ENCODE measurements at regions not wholly inside any gene's neighbourhood (a gene's known extent, or its start where the extent isn't known, plus 50 kb on each side); places are given as distances from the start of the nearest gene placed in this dataset.

DNA sequence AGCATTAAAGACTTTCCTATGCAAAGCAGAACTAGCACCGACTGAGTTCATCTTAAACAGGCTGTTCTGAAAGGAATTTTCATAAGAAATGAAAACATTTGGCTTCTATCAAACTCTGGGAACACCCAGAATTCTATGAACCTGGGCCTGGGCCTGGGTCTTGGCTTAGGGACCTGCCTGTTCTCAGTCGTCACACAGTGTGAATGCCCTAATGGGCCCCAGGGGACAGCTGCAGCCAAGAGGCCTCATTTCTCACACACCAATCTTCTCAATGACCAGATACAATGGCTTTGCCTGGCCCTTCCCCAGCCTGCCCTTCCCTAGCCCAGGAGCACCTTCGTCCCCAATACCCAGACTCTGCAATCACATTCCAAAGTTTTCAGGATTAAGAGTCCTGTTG lies 234.9 kb upstream of the ARHGAP20 start:
- no peak for DNase-seq (ENCODE audit: low spot score)
- Mint-ChIP-seq H3K36me3 (ENCODE audit: low read depth, unreplicated experiment) (no peaks in the 10 kb centered on the region), H3K9me3 (ENCODE audit: unreplicated experiment) (no peaks in the 10 kb centered on the region), H3K4me3 (ENCODE audit: unreplicated experiment) (no peak overlapping the region), H3K4me1 (ENCODE audit: unreplicated experiment) (no peaks in the 10 kb centered on the region), H3K27me3 (ENCODE audit: unreplicated experiment) (no peaks in the 10 kb centered on the region), H3K27ac (ENCODE audit: unreplicated experiment) (no peak overlapping the region)
- TF ChIP-seq, protein P1, sequence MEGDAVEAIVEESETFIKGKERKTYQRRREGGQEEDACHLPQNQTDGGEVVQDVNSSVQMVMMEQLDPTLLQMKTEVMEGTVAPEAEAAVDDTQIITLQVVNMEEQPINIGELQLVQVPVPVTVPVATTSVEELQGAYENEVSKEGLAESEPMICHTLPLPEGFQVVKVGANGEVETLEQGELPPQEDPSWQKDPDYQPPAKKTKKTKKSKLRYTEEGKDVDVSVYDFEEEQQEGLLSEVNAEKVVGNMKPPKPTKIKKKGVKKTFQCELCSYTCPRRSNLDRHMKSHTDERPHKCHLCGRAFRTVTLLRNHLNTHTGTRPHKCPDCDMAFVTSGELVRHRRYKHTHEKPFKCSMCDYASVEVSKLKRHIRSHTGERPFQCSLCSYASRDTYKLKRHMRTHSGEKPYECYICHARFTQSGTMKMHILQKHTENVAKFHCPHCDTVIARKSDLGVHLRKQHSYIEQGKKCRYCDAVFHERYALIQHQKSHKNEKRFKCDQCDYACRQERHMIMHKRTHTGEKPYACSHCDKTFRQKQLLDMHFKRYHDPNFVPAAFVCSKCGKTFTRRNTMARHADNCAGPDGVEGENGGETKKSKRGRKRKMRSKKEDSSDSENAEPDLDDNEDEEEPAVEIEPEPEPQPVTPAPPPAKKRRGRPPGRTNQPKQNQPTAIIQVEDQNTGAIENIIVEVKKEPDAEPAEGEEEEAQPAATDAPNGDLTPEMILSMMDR (IDR thresholded peaks at IDR 0.05; ENCODE audit: unreplicated experiment) = no peak

DNA sequence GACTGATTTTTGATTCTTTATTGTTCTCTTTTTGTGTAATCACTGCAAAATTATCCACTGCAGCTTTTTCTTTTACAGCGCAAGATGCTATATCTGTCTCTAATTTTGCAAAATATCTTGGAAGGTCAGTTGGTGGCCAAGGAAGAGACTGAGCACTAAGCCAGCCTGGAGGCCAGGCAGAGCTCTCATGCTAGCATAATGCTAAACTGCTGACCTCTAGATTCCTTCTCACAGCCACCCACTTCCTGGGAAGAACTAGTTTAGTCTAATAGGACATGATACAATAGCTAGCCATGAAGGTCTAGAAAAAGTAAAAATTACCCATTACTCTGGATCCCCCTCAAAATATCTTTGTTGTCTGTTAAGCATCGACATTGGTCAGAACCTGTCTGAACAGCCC lies 227.2 kb upstream of the ARHGAP20 start:
- peaks cover 5% of the 10 kb centered on the region for H3K9me3 Mint-ChIP-seq (ENCODE audit: unreplicated experiment)
- no peaks in the 10 kb centered on the region for H3K4me1 Mint-ChIP-seq (ENCODE audit: unreplicated experiment)
- no peak overlapping the region for H3K4me3 Mint-ChIP-seq (ENCODE audit: unreplicated experiment)
- H3K27ac Mint-ChIP-seq (ENCODE audit: unreplicated experiment) = no peak overlapping the region
- no peaks in the 10 kb centered on the region for H3K36me3 Mint-ChIP-seq (ENCODE audit: low read depth, unreplicated experiment)
- TF ChIP-seq, protein P1 (IDR thresholded peaks at IDR 0.05; ENCODE audit: unreplicated experiment) = no peak
- peaks cover 2% of the 10 kb centered on the region for H3K27me3 Mint-ChIP-seq (ENCODE audit: unreplicated experiment)
- no peak for DNase-seq (ENCODE audit: low spot score)

DNA sequence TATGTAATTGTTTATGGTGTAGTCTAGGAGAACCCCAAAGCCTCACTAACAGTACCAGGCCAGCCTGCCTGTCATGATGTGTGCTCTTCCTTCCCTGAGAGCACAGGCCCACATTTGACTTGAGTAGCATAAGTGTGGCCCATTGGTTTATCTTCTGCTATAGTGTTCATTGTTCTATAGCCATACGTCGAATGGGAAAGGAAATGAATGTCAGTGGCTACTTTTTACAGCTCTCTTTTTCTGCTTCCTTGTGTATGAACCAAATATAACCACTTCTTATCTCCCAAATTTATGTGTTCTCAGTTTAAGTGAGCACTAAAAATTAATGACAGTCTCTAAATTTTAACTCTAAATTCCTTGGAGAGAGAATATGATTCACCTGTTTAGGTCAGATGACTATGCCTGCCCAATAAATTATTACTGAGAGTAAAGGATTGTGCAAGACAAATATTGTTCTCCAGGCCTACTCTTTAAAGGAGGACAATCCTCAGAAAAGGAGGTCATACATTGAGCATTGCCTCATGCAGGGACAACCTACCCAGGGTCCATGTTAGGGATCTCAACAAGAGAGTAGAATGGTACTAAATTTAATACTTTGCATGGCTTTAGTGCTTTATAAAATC lies 222.9 kb upstream of the ARHGAP20 start:
- Mint-ChIP-seq H3K27me3 (ENCODE audit: unreplicated experiment) (peaks cover 3% of the 10 kb centered on the region), H3K36me3 (ENCODE audit: low read depth, unreplicated experiment) (no peaks in the 10 kb centered on the region), H3K9me3 (ENCODE audit: unreplicated experiment) (peaks cover 5% of the 10 kb centered on the region), H3K4me1 (ENCODE audit: unreplicated experiment) (no peaks in the 10 kb centered on the region), H3K4me3 (ENCODE audit: unreplicated experiment) (no peak overlapping the region), H3K27ac (ENCODE audit: unreplicated experiment) (no peak overlapping the region)
- no peak for DNase-seq (ENCODE audit: low spot score)
- TF ChIP-seq, protein P1 (IDR thresholded peaks at IDR 0.05; ENCODE audit: unreplicated experiment) = no peak

DNA sequence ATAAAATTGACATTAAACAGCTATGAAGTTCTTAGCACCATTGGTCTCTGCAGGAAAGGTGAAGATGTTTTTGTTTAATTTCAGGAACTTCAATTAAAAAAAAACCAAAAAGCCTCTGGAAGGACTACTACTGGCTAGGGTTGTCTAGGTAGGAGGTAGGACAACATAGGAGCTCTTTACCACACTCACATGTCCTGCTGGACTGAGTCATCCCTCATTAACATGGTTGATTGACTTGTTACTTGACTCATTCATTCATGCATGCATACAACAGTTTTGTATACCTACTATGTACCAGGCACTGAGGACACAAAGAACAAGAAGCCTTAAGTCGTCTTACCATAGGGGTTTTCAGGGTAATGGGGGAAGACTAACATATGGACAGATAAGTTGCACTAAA lies 216.9 kb upstream of the ARHGAP20 start:
- TF ChIP-seq, protein P1 (IDR thresholded peaks at IDR 0.05; ENCODE audit: unreplicated experiment) = no peak
- Mint-ChIP-seq H3K36me3 (ENCODE audit: low read depth, unreplicated experiment) (no peaks in the 10 kb centered on the region), H3K4me1 (ENCODE audit: unreplicated experiment) (no peaks in the 10 kb centered on the region), H3K27me3 (ENCODE audit: unreplicated experiment) (no peaks in the 10 kb centered on the region), H3K4me3 (ENCODE audit: unreplicated experiment) (no peak overlapping the region), H3K9me3 (ENCODE audit: unreplicated experiment) (no peaks in the 10 kb centered on the region), H3K27ac (ENCODE audit: unreplicated experiment) (no peak overlapping the region)
- no peak for DNase-seq (ENCODE audit: low spot score)

DNA sequence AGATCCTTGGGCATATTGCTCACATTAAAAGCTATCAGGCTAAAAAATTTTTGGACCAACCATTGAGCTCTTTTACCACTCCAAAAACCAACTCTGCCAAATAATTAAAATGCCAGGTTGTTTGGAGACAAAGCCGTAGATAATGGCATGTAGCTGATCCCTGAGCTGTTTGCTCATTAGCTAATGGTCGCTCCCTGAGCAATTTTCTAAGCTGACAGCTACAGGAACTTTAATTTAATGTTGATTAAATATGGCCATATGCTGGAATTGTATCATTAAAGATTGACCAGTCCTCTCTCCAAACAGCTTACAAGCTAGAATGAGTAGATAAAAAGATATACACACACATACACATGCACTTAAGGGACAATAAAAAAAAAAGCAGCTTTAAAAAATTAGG lies 216.2 kb upstream of the ARHGAP20 start:
- no peak for DNase-seq (ENCODE audit: low spot score)
- H3K36me3 Mint-ChIP-seq (ENCODE audit: low read depth, unreplicated experiment) = no peaks in the 10 kb centered on the region
- no peak overlapping the region for H3K27ac Mint-ChIP-seq (ENCODE audit: unreplicated experiment)
- no peak overlapping the region for H3K4me3 Mint-ChIP-seq (ENCODE audit: unreplicated experiment)
- TF ChIP-seq, protein P1 (IDR thresholded peaks at IDR 0.05; ENCODE audit: unreplicated experiment) = no peak
- H3K27me3 Mint-ChIP-seq (ENCODE audit: unreplicated experiment) = no peaks in the 10 kb centered on the region
- no peaks in the 10 kb centered on the region for H3K9me3 Mint-ChIP-seq (ENCODE audit: unreplicated experiment)
- no peaks in the 10 kb centered on the region for H3K4me1 Mint-ChIP-seq (ENCODE audit: unreplicated experiment)
